GM21717 (cell line): ENCODE measurements at regions not wholly inside any gene's neighbourhood (a gene's known extent, or its start where the extent isn't known, plus 50 kb on each side); places are given as distances from the start of the nearest gene placed in this dataset.
"Not testable (repeated sequence)": the region's sequence is repeated elsewhere in the genome, so short reads cannot be mapped to it uniquely, and the experiment has no call there.

Experiments
- ATAC-seq: cut with Tn5 transposase; IDR thresholded peaks from one replicate; pipeline ENCODE4 v1.9.1; 2021; ENCODE audit warnings: mild to moderate bottlenecking, moderate library complexity; ENCODE audit not compliant: unreplicated experiment

DNA sequence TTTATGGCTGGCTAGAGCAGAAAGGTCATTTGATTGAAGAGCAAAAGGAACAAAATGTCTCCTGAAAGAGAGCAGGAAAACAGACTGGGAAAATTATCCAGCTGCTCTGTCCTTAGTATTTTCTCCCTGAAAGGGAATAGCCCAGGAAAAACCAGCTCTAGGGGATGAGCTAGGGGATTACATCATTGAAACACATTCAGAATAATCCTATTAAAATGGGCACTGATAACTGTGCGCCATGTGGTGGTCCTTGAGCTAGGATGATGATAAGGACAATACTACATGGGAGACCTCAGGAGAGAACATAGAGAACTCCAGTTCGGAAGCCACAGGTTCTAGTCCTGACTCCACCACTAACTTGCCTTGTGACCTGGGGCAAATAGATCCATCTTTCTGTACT, 873.8 kb downstream of the TYW1 start:
- no peak for ATAC-seq

DNA sequence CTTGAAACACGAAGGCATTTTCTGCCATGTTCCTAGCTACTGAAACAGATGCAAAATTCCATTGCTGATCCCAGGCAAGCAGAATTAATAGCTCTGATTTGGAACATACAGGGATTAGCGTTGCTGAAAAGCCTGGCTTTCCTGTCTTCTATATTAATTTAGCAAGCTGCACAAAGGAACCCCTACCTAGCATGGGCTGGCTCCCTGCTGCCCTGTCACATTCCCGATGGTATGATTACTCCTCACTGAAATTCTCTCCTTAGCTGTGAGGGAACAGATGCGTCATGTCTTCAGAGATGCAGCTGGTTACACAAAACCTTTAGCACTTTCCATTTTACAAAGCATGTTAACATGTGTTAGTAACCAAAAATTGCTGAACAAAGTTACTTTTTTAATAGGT, 878.9 kb downstream of the TYW1 start:
- no peak for ATAC-seq

DNA sequence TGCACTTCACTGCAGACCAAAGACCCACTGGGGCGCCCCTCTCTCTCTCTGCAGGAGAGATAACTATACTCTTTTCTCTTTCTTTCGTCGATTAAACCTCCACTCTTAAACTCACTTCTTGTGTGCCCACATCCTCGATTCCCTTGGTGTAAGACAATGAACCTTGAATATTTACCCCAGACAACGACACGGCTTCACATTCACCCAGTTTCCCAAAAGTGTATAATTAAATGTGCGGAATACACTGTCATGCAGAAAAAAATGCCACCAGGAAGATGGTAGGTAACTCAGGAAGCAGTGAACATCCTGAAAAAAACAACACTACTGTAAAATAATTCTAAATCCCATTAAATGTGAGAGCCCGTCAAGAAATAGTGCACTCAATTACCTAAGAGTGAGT, 882.2 kb downstream of the TYW1 start:
- no peak for ATAC-seq

DNA sequence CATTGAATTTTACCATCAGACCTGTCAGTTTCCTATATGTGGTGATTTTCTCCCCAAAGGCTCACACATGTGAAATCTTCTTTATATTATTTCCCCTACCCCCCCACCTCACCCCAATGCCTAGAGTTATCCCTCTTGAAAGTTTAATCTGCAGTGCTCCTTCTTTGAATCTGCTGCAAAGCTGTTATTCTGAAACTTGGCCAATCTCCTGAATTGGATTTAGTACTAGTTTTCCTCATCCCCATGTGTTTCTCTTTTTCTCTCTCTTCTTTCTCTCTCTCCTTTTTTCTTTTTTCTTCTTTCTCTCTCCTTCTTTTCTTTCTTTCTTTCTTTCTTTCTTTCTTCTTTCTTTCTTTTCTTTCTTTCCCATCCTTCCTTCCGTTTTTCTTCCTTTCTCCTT, 886.2 kb downstream of the TYW1 start:
- no peak for ATAC-seq

DNA sequence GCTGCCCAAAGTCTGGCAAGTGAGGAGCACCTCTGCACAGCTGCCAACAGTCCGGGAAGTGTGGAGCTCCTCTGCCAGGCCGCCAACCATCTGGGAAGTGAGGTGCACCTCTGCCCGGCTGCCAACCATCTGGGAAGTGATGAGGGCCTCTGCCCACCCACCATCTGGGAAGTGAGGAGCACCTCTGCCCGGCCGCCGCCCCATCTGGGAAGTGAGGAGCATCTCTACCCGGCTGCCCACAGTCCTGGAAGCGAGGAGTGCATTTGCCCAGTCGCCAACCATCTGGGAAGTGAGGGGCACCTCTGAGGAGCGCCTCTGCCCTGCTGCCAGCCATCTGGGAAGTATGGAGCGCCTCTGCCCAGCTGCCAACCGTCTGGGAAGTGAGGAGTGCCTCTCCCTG, 893.7 kb downstream of the TYW1 start:
- ATAC-seq, result no peak

DNA sequence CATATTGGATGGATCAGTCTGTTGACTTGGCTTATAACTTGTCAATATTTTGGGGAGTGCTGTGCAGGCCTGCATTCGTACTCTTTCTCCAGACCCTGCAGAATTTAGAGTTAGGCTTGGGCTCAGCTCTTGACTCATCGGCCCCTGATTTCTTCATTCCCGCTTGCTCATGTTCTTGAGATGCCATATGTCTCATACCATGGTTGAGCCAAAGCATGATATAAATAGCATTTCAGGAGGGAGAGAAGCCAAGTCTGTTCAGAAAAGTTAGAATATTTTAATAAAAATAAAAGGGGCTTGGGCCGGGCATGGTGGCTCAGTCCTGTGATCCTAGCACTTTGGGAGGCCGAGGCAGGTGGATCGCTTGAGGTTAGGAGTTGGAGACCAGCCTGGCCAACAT, 898.1 kb downstream of the TYW1 start:
- no peak for ATAC-seq

DNA sequence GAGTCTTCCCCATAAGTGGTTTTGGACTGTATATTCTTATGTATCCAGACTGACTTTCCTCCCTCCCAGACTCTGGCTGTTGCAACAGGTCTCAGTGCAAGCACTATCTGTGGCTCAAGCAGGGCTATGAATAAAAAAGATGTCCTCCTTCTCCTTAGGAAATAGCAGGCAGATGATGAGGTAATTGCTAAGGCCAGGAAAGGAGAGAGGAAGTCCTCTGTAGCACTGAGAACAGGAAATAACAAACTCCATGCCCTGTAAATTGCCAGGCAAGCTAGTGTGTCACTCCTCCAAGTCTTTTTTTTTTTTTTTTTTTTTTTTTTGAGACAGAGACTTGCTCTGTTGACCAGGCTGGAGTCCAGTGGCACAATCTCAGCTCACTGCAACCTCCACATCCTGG, 900.1 kb downstream of the TYW1 start:
- no peak for ATAC-seq

DNA sequence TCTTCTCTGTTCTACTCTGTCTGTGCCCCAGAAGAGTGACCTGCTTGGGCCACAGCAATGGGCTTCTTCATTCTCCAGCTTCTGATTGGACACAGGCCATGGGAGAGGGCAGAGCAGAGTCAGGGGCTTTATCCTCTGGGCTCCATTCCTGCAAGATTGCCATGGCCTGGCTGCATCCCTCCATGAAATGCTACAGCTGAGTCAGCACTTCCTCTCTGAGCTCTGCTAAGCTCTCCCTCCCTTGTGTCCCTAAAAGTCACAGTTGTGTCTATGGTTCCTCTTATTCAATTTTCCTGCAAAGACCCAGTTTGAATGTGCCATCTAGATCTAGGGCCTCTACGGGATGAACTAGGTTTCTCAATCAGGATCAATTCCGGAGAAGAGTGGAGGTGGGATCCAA, 903.8 kb downstream of the TYW1 start:
- ATAC-seq, result no peak

DNA sequence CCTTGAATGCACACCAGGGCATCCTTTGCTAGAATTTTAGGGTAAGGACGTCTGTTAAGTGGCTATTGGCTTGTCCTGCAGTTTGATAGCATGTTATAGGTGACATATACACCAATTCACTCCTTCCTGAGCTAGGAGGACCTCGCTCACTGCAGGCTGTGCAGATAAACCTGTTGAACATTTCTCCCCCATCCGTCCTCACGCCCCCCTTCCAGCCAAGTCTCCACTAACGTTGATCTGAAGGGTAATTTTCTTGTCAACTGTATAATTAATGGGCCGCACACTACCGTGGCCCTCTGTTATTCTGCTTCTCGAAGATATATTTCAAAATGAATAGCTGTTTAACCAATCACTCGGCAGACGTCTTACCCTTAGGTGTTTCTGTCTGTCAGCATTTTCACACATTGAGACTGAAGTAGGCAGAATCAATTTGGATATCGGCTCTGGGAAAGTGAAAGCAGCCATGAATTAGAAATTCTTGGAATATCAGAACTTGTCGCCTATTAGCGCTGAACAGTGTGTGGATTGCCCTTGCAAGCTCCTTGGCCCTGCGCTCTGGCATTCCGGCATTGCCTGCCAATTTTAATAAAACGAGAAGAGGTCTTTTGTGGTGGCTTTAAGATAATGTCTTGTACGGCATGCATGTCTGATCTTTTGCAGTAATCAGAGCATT, 905.3 kb downstream of the TYW1 start:
- ATAC-seq, result no peak

DNA sequence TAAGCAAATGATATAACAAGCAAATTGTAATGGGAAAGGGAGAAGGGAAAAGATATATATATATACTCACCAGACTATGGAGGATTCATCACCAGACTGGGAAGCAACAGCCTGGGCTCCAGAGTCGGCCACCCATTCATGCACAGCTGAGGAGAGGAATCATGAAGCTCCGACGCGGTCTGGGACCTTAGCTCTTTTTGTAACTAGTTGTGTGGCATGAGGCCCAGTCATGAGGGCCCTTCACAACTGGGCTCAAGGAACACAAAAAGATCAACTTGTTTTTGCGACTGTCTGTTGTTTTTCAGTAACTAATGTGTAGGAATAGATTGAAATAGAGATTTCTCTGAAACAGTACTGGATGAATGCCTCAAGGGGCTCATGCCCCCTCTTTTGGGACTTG, 911.2 kb downstream of the TYW1 start:
- ATAC-seq, result no peak

DNA sequence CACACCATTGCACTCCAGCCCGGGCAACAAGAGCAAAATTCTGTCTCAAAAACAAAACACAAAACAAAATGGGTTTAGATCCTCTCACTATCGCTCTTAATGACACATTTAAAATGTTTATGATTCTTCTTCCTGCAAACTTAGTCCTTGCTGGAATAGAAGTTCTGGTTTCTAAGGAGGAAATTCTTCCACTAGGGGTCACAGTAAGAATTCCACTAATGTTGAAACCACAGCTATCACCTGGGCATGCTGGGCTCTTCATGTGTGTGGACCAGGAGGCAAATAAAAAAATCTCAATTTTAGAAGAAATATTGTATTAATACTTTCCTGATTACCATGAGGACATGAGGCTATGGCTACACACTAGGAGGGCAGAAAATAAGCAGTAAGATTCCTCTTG, 915.8 kb downstream of the TYW1 start:
- no peak for ATAC-seq

DNA sequence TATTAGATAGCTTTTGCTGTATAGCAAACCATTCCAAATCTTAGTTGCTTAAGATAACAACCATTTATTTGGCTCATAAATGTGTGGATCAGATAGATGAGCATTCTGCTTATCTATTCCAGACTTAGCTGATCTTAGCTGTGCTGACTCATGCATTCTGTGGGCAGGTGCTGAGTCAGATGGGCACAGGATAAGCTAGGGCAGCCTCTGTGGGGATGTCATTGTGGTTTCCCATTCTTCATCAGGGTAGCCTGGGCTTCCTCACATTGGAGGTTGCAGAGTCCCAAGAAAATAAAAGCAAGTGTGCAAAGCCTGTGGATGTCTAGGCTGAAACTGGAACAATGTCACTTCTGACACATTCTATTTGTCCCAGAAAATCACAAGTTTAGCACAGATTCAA, 917.0 kb downstream of the TYW1 start:
- no peak for ATAC-seq

DNA sequence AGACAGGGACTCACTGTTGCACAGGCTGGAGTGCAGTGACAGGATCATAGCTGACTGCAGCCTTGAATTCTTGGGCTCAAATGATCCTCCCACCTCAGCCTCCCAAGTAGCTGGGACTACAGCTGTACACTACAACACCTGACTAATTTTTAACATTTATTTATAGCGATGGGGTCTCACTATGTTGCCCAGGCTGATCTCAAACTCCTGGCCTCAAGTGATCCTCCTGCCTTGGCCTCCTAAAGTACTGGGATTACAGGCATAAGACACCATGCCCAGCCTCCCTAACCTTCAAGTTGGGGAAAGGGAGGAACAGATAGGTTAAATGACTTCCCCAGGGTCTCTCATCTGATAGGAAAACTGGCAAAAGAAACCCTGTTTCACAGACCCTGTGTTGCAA, 919.5 kb downstream of the TYW1 start:
- ATAC-seq, result not testable (repeated sequence)

DNA sequence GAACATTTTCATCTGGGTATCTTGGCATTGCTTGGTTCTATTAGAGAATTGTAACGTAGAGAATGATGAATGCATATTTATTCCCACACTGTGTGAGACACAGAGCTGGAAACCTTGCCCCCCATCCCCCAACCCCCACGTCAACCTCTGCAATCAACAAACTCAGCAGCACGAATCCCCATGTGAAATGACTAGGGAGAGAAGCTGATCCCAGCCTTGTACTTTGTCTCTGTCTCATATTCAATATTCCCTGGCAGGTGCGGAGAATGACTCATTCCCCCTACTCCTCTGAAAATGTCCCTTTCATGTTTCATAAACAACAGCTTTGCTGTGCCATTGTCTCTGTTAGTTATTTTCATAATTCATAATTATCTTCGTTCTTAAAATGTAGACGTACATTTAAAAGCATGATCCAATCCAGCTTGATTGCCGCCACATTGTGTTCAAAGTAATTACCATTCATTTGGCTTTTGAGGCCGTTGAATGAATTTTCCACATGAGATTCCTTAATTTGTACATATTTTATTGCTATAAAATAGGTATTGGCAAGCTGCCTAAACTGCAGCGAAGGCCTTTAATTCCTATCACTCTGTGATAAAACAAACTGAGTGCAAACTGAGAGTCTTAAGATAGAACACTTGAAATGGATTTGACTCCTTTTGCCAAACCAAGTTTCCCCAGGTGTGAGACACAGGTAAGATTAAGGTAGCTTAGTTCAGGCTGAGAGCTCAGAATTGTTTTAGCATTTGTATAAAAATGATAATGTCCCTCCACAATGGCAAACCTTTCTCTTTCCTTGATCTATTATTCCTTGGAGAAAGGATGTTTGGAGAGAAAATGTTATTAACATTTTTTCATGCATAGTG, 920.2 kb downstream of the TYW1 start:
- no peak for ATAC-seq

DNA sequence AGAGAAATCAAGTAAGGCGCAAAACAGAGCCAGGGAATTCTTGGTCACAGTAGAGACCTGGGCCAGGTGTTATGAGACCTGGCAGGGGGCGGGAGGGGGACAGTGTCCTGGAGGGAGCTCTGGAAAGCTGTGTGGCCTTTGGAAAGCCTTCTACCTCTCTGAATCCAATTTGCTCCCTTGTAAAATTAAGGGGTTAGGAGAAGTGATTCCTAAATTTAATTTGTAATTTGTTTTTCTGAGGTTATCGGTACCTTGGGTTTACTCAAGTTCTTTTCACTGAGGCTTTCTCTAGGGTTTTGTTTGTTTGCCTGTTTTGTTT, 920.8 kb downstream of the TYW1 start:
- ATAC-seq, result no peak

DNA sequence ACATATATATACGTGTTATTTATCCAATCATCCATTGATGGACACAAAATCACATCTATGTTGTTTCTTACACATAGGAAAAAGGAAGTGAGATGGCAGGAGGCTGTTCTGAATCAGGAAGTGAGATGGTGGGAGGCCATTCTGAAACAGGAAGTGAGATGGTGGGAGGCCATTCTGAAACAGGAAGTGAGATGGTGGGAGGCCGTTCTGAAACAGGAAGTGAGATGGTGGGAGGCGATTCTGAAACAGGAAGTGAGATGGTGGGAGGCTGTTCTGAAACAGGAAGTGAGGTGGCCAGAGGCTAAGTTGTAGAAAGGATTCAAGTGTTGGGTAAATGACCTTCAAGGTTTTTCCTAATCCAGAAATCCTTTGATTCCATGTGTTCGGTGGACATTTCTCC, 921.5 kb downstream of the TYW1 start:
- no peak for ATAC-seq

DNA sequence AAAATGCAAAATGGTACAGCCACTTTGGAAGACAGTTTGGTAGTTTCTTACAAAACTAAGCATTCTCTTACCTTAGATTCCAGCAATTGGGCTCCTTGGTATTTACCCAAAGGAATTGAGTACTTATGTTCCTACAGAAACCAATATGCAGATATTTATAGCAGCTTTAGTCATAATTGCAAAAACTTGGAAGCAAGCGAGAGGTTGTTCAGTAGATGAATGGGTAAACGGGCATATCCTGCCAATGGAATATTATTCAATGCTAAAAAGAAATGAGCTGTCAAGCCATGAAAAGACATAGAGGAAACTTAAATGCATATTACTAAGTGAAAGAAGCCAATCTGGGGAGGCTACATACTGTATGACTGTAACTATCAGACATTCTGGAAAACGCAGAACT, 926.7 kb downstream of the TYW1 start:
- no peak for ATAC-seq

DNA sequence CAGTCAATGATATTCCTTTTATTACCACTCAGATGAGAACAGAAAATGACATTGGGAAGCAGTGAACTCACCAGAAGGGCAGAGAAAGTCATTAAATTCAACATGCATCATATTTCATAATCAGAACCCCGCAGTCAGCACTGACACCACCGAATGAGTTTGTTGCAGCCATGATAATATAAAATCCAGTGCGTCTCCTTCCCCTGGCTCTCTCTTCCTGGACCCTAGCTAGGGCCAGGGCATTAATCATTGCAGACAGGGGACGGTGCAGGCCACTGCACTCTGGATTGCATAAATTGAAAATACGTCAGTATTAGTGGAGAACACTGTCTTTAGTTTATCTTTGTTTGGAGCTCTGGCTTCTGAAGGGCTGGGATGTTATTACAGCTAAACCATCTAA, 931.5 kb downstream of the TYW1 start:
- ATAC-seq, result no peak

DNA sequence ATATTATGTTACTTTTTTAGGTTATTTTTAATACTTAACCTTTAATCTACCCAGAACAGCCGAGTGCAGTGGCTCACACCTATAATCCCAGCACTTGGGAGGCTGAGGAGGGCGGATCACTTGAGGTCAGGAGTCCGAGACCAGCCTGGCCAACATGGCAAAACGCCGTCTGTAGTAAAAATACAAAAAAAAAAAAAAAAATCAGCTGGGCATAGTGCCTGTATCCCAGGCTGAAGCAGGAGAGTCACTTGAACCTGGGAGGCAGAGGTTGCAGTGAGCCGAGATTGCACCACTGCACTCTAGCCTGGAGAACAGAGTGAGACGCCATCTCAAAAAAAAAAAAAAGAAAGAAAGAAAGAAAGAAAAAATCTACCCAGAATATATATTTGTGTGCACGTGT, 939.8 kb downstream of the TYW1 start:
- not testable (repeated sequence) for ATAC-seq

DNA sequence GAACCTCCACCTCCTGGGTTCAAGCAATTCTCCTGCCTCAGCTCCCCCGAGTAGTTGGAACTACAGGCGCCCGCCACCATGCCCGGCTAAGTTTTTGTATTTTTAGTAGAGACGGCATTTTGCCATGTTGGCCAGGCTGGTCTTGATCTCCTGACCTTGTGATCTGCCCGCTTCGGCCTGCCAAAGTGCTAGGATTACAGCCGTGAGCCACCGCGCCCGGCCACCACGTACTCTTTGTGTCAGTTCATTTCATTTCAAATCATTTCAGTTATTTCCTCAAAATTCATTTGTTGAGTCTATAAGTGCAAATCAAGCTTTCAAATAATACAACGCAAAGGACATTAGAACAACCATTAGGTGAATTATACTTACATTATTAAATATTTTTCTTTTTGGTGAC, 943.8 kb downstream of the TYW1 start:
- ATAC-seq, result no peak

DNA sequence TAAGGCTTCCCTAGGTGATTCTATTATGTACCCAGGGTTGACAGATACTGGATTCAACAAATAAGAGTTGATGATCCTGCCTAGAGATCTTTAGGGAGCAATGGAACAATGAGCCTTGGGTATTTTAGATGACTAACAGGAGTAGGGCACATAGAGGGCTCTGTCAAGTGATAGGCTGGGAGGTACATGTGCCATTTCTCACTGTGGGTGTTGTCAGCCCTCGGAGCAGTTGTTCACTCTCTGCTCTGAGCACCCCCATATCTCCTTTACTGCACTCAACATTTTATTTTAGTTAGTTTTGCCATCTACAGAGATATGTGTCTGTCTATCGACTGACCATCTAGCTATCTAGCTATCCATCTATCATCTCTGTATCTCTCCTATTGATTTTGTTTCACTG, 950.6 kb downstream of the TYW1 start:
- ATAC-seq, result no peak

DNA sequence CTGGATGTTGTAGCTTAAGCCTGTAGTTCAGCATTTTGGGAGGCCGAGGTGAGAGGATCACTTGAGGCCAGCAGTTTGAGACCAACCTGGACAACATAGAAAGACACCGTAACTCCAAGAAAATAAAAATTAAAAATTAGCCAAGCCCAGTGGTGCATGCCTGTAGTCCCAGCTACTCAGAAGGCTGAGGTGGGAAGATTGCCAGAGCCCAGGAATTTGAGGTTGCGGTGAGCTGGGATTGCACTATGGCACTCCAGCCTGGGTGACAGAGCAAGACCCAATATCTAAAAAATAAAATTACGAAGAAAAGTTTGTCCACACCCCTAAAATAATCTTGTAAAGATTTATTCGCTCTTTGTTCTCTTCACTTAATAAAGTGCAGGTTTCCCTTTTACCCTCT, 951.0 kb downstream of the TYW1 start:
- ATAC-seq, result no peak
